Neural progenitor cell (in vitro differentiated cells): ENCODE measurements at regions not wholly inside any gene's neighbourhood (a gene's known extent, or its start where the extent isn't known, plus 50 kb on each side); places are given as distances from the start of the nearest gene placed in this dataset.

ENCODE experiments used
- DNase-seq: peaks from one replicate; pipeline ENCODE4 v3.0.0-alpha.2; 2016; ENCODE audit warnings: low spot score
- H2AFZ ChIP-seq: fragments of 200-600 bp; sonication (generic); replicated peaks from 2 replicates; pipeline ENCODE4 v1.6.1; 2016; ENCODE audit warnings: antibody characterized with exemption
- H3F3A ChIP-seq: fragments of 200-600 bp; sonication (generic); 2 replicates; pipeline ENCODE4 v1.6.1; 2016; ENCODE audit warnings: antibody characterized with exemption, low read depth
- H3K27ac ChIP-seq: fragments of 200-600 bp; sonication (generic); 2 replicates; pipeline ENCODE4 v1.5.1; 2016; ENCODE audit warnings: mild to moderate bottlenecking
- H3K27me3 ChIP-seq: fragments of 200-600 bp; sonication (generic); 2 replicates; pipeline ENCODE4 v1.6.1; 2016; ENCODE audit warnings: mild to moderate bottlenecking, moderate library complexity
- H3K36me3 ChIP-seq: fragments of 200-600 bp; sonication (generic); 2 replicates; pipeline ENCODE4 v1.5.1; 2016
- H3K4me1 ChIP-seq: fragments of 200-600 bp; sonication (generic); 2 replicates; pipeline ENCODE4 v1.6.1; 2016; ENCODE audit warnings: mixed run types
- H3K4me2 ChIP-seq: fragments of 200-600 bp; sonication (generic); 2 replicates; pipeline ENCODE4 v1.6.1; 2016
- H3K4me3 ChIP-seq: fragments of 200-600 bp; sonication (generic); 2 replicates; pipeline ENCODE4 v1.5.1; 2016
- H3K79me2 ChIP-seq: fragments of 200-600 bp; sonication (generic); 2 replicates; pipeline ENCODE4 v1.6.1; 2016; ENCODE audit warnings: low read depth
- H3K9ac ChIP-seq: fragments of 200-600 bp; sonication (generic); 2 replicates; pipeline ENCODE4 v1.6.1; 2016
- H3K9me3 ChIP-seq: fragments of 200-600 bp; sonication (generic); 2 replicates; pipeline ENCODE4 v1.5.1; 2016; ENCODE audit warnings: low read depth
- H4K20me1 ChIP-seq: fragments of 200-600 bp; sonication (generic); 2 replicates; pipeline ENCODE4 v1.6.1; 2016; ENCODE audit warnings: low read depth
- H3K27ac Mint-ChIP-seq: 3 replicates; pipeline ENCODE4 v1.8.0; 2021; ENCODE audit warnings: mixed read lengths
- H3K27me3 Mint-ChIP-seq: 2 replicates; pipeline ENCODE4 v1.8.0; 2022; ENCODE audit warnings: low read depth, mild to moderate bottlenecking, inconsistent platforms, moderate library complexity, mixed read lengths; ENCODE audit not compliant: insufficient read depth
- H3K36me3 Mint-ChIP-seq: 3 replicates; pipeline ENCODE4 v1.8.0; 2021; ENCODE audit warnings: mixed read lengths
- H3K4me1 Mint-ChIP-seq: 3 replicates; pipeline ENCODE4 v1.8.0; 2021; ENCODE audit warnings: mixed read lengths
- H3K4me3 Mint-ChIP-seq: 3 replicates; pipeline ENCODE4 v1.8.0; 2021; ENCODE audit warnings: mild to moderate bottlenecking, moderate library complexity, mixed read lengths
- H3K9me3 Mint-ChIP-seq: 3 replicates; pipeline ENCODE4 v1.8.0; 2020; ENCODE audit warnings: mixed read lengths
- EZH2 ChIP-seq: fragments of 200-600 bp; sonication (generic); IDR thresholded peaks from 2 replicates; pipeline ENCODE4 v1.6.1; 2017; ENCODE audit warnings: antibody characterized with exemption, mild to moderate bottlenecking, moderate library complexity
- EZH2phosphoT487 ChIP-seq: fragments of 200-600 bp; sonication (generic); IDR thresholded peaks from 2 replicates; pipeline ENCODE4 v1.6.1; 2017; ENCODE audit warnings: antibody characterized with exemption
- TF ChIP-seq, protein P1 (sequence below): fragments of 200-600 bp; sonication (generic); IDR thresholded peaks from 2 replicates; pipeline ENCODE4 v1.5.1; 2017; ENCODE audit warnings: antibody characterized with exemption, mild to moderate bottlenecking

GRCh38 chr5:96140496-96140895 is 178.8 kb upstream of the ELL2 start:
- no peak overlapping the region for H3K9ac ChIP-seq
- no peaks in the 10 kb centered on the region for H3K9me3 Mint-ChIP-seq
- H3K27me3 ChIP-seq: no peaks in the 10 kb centered on the region
- H3K27ac ChIP-seq: no peak overlapping the region
- TF ChIP-seq, protein P1, sequence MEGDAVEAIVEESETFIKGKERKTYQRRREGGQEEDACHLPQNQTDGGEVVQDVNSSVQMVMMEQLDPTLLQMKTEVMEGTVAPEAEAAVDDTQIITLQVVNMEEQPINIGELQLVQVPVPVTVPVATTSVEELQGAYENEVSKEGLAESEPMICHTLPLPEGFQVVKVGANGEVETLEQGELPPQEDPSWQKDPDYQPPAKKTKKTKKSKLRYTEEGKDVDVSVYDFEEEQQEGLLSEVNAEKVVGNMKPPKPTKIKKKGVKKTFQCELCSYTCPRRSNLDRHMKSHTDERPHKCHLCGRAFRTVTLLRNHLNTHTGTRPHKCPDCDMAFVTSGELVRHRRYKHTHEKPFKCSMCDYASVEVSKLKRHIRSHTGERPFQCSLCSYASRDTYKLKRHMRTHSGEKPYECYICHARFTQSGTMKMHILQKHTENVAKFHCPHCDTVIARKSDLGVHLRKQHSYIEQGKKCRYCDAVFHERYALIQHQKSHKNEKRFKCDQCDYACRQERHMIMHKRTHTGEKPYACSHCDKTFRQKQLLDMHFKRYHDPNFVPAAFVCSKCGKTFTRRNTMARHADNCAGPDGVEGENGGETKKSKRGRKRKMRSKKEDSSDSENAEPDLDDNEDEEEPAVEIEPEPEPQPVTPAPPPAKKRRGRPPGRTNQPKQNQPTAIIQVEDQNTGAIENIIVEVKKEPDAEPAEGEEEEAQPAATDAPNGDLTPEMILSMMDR: no peak
- TF ChIP-seq EZH2 (no peak), EZH2phosphoT487 (no peak)
- H3K27me3 Mint-ChIP-seq: peaks cover 2% of the 10 kb centered on the region
- no peak overlapping the region for H3K4me3 ChIP-seq
- no peaks in the 10 kb centered on the region for H3K36me3 Mint-ChIP-seq
- no peak overlapping the region for H3K4me2 ChIP-seq
- no peaks in the 10 kb centered on the region for H3K36me3 ChIP-seq
- no peak overlapping the region for H3K27ac Mint-ChIP-seq
- H3K79me2 ChIP-seq: no peaks in the 10 kb centered on the region
- H3K4me1 Mint-ChIP-seq: no peaks in the 10 kb centered on the region
- H2AFZ ChIP-seq: no peak overlapping the region
- H3K4me3 Mint-ChIP-seq: no peak overlapping the region
- no peaks in the 10 kb centered on the region for H3F3A ChIP-seq
- H3K9me3 ChIP-seq: no peaks in the 10 kb centered on the region
- no peak for DNase-seq
- H3K4me1 ChIP-seq: peaks cover 7% of the 10 kb centered on the region
- no peaks in the 10 kb centered on the region for H4K20me1 ChIP-seq

- no peak overlapping the region for H3K4me3 Mint-ChIP-seq
- no peaks in the 10 kb centered on the region for H3K9me3 ChIP-seq
- H2AFZ ChIP-seq: no peak overlapping the region
- H3K4me2 ChIP-seq: no peak overlapping the region
- H3K79me2 ChIP-seq: no peaks in the 10 kb centered on the region
- H3K27ac ChIP-seq: no peak overlapping the region
- no peak for DNase-seq
- H3K9ac ChIP-seq: no peak overlapping the region
- no peak overlapping the region for H3K4me3 ChIP-seq
- H3K36me3 Mint-ChIP-seq: no peaks in the 10 kb centered on the region
- H4K20me1 ChIP-seq: no peaks in the 10 kb centered on the region
- no peak for TF ChIP-seq EZH2phosphoT487
- no peaks in the 10 kb centered on the region for H3K9me3 Mint-ChIP-seq
- H3K27me3 ChIP-seq: no peaks in the 10 kb centered on the region
- no peaks in the 10 kb centered on the region for H3F3A ChIP-seq
- H3K27ac Mint-ChIP-seq: no peak overlapping the region
- no peaks in the 10 kb centered on the region for H3K4me1 Mint-ChIP-seq
- H3K27me3 Mint-ChIP-seq: peaks cover 2% of the 10 kb centered on the region
- H3K36me3 ChIP-seq: no peaks in the 10 kb centered on the region
- H3K4me1 ChIP-seq: peaks cover 7% of the 10 kb centered on the region
Observed at GRCh38 chr5:96140084-96140483, 178.4 kb upstream of the ELL2 start.

- no peak overlapping the region for H3K9ac ChIP-seq
- Mint-ChIP-seq H3K27me3 (no peaks in the 10 kb centered on the region), H3K4me3 (no peak overlapping the region), H3K9me3 (no peaks in the 10 kb centered on the region), H3K4me1 (no peaks in the 10 kb centered on the region), H3K27ac (no peak overlapping the region), H3K36me3 (no peaks in the 10 kb centered on the region)
- H3K9me3 ChIP-seq: no peaks in the 10 kb centered on the region
- H3K27me3 ChIP-seq: no peaks in the 10 kb centered on the region
- H3K27ac ChIP-seq: no peak overlapping the region
- no peak for DNase-seq
- H3K79me2 ChIP-seq: no peaks in the 10 kb centered on the region
- no peaks in the 10 kb centered on the region for H4K20me1 ChIP-seq
- H3F3A ChIP-seq: no peaks in the 10 kb centered on the region
- H3K4me1 ChIP-seq: no peaks in the 10 kb centered on the region
- H2AFZ ChIP-seq: no peak overlapping the region
- TF ChIP-seq EZH2phosphoT487: no peak
- TF ChIP-seq, protein P1: no peak
- TF ChIP-seq EZH2: no peak
- no peaks in the 10 kb centered on the region for H3K36me3 ChIP-seq
- no peak overlapping the region for H3K4me3 ChIP-seq
- H3K4me2 ChIP-seq: no peak overlapping the region
Observed at GRCh38 chr5:96134886-96135285, 173.2 kb upstream of the ELL2 start.

- H3K27ac ChIP-seq: no peak overlapping the region
- no peaks in the 10 kb centered on the region for H3K36me3 Mint-ChIP-seq
- H3K9me3 Mint-ChIP-seq: no peaks in the 10 kb centered on the region
- no peaks in the 10 kb centered on the region for H3K79me2 ChIP-seq
- H3K4me3 ChIP-seq: no peak overlapping the region
- H3K4me3 Mint-ChIP-seq: no peak overlapping the region
- H3K27me3 ChIP-seq: no peaks in the 10 kb centered on the region
- no peak overlapping the region for H3K9ac ChIP-seq
- H3K27ac Mint-ChIP-seq: no peak overlapping the region
- TF ChIP-seq EZH2: no peak
- TF ChIP-seq, protein P1: no peak
- no peak for DNase-seq
- H3K36me3 ChIP-seq: no peaks in the 10 kb centered on the region
- no peaks in the 10 kb centered on the region for H3K9me3 ChIP-seq
- no peaks in the 10 kb centered on the region for H3F3A ChIP-seq
- no peak overlapping the region for H3K4me2 ChIP-seq
- H4K20me1 ChIP-seq: no peaks in the 10 kb centered on the region
- no peaks in the 10 kb centered on the region for H3K4me1 Mint-ChIP-seq
- no peaks in the 10 kb centered on the region for H3K4me1 ChIP-seq
- H2AFZ ChIP-seq: no peak overlapping the region
- H3K27me3 Mint-ChIP-seq: no peaks in the 10 kb centered on the region
Observed at GRCh38 chr5:96133341-96134079, 171.9 kb upstream of the ELL2 start.
